ENCODE measurements at regions not wholly inside any gene's neighbourhood (a gene's known extent, or its start where the extent isn't known, plus 50 kb on each side); places are given as distances from the start of the nearest gene placed in this dataset.
"Not testable (repeated sequence)": the region's sequence is repeated elsewhere in the genome, so short reads cannot be mapped to it uniquely, and the experiment has no call there.

- H3K27me3 ChIP-seq; H3K4me1 ChIP-seq; H3K36me3 ChIP-seq (replicated peaks in 1 of 2; ENCODE audit: insufficient read depth in 1 of 2, low read depth in 2 of 2); DNase-seq; intact Hi-C loops (cut with DNase I); H3K9me3 ChIP-seq; H3K27ac ChIP-seq; ATAC-seq; H3K4me3 ChIP-seq: not testable (repeated sequence)
- 87 to 88% methylated on average over 9 to 10 of the region's 15 CpGs for WGBS, 2 donors
Observed at GRCh38 chr9:41754403-41754802, 374.8 kb downstream of the CNTNAP3B start.

GRCh38 chr9:41741897-41742296, 387.3 kb downstream of the CNTNAP3B start:
- H3K27me3 ChIP-seq; H3K27ac ChIP-seq; H3K36me3 ChIP-seq (replicated peaks in 1 of 2; ENCODE audit: insufficient read depth in 1 of 2, low read depth in 2 of 2); H3K9me3 ChIP-seq; H3K4me3 ChIP-seq; ATAC-seq; H3K4me1 ChIP-seq; DNase-seq; intact Hi-C loops (cut with DNase I): not testable (repeated sequence)
- WGBS, 2 donors, result 81% methylated on average over 3 of the region's 16 CpGs; no CpG with 5 or more reads in 1 of the 2 donors

- intact Hi-C loops (cut with DNase I); H3K27ac ChIP-seq; H3K9me3 ChIP-seq; H3K36me3 ChIP-seq (replicated peaks in 1 of 2; ENCODE audit: insufficient read depth in 1 of 2, low read depth in 2 of 2); H3K4me3 ChIP-seq; H3K4me1 ChIP-seq; H3K27me3 ChIP-seq; ATAC-seq: not testable (repeated sequence)
- peak in 1 of 4 donors; percentile 28 for DNase-seq
- WGBS, 2 donors, result 25% methylated on average over 4 of the region's 5 CpGs; no CpG with 5 or more reads in 1 of the 2 donors
Observed at GRCh38 chr9:41741173-41741572, 388.1 kb downstream of the CNTNAP3B start.

GRCh38 chr9:41738681-41739080, 390.5 kb downstream of the CNTNAP3B start:
- ATAC-seq; H3K36me3 ChIP-seq (replicated peaks in 1 of 2; ENCODE audit: insufficient read depth in 1 of 2, low read depth in 2 of 2); H3K4me1 ChIP-seq; intact Hi-C loops (cut with DNase I); H3K4me3 ChIP-seq; H3K27ac ChIP-seq; DNase-seq; H3K9me3 ChIP-seq; H3K27me3 ChIP-seq: not testable (repeated sequence)
- 89 to 95% methylated on average over 5 of the region's 5 CpGs for WGBS, 2 donors

- H3K27ac ChIP-seq; H3K27me3 ChIP-seq; intact Hi-C loops (cut with DNase I); ATAC-seq; H3K4me3 ChIP-seq; H3K9me3 ChIP-seq; H3K4me1 ChIP-seq; H3K36me3 ChIP-seq (replicated peaks in 1 of 2; ENCODE audit: insufficient read depth in 1 of 2, low read depth in 2 of 2); DNase-seq: not testable (repeated sequence)
- WGBS, 2 donors, result 85 to 96% methylated on average over 3 to 10 of the region's 13 CpGs
Observed at GRCh38 chr9:41699190-41699589, 430.0 kb downstream of the CNTNAP3B start.

GRCh38 chr9:41697080-41697479, 432.1 kb downstream of the CNTNAP3B start:
- intact Hi-C loops (cut with DNase I); ATAC-seq; H3K4me1 ChIP-seq; H3K27ac ChIP-seq; DNase-seq; H3K4me3 ChIP-seq; H3K36me3 ChIP-seq (replicated peaks in 1 of 2; ENCODE audit: insufficient read depth in 1 of 2, low read depth in 2 of 2); H3K9me3 ChIP-seq; H3K27me3 ChIP-seq: not testable (repeated sequence)
- 68 to 80% methylated on average over 4 of the region's 4 CpGs for WGBS, 2 donors

- H3K9me3 ChIP-seq; H3K4me1 ChIP-seq; DNase-seq; H3K4me3 ChIP-seq; ATAC-seq; H3K27me3 ChIP-seq; H3K27ac ChIP-seq; intact Hi-C loops (cut with DNase I); H3K36me3 ChIP-seq (replicated peaks in 1 of 2; ENCODE audit: insufficient read depth in 1 of 2, low read depth in 2 of 2): not testable (repeated sequence)
- WGBS, 2 donors, result 10 to 29% methylated on average over 7 to 8 of the region's 23 CpGs
Observed at GRCh38 chr9:41679312-41679711, 449.9 kb downstream of the CNTNAP3B start.

- intact Hi-C loops (cut with DNase I); H3K27ac ChIP-seq; H3K27me3 ChIP-seq; ATAC-seq; H3K36me3 ChIP-seq (replicated peaks in 1 of 2; ENCODE audit: insufficient read depth in 1 of 2, low read depth in 2 of 2); H3K9me3 ChIP-seq; H3K4me3 ChIP-seq; H3K4me1 ChIP-seq: not testable (repeated sequence)
- WGBS, 2 donors, result 53% methylated on average over 12 of the region's 29 CpGs; no CpG with 5 or more reads in 1 of the 2 donors
- DNase-seq, result peak in 1 of 4 donors; percentile 7
Observed at GRCh38 chr9:41663497-41664036, 465.7 kb downstream of the CNTNAP3B start.

- ATAC-seq; H3K27ac ChIP-seq; DNase-seq; H3K4me1 ChIP-seq; H3K36me3 ChIP-seq (replicated peaks in 1 of 2; ENCODE audit: insufficient read depth in 1 of 2, low read depth in 2 of 2); H3K4me3 ChIP-seq; H3K27me3 ChIP-seq; H3K9me3 ChIP-seq; intact Hi-C loops (cut with DNase I): not testable (repeated sequence)
- WGBS, 2 donors, result 71 to 77% methylated on average over 3 to 5 of the region's 10 CpGs
Observed at GRCh38 chr9:41658706-41659105, 469.6 kb upstream of the ZNG1F start.

- H3K36me3 ChIP-seq (replicated peaks in 1 of 2; ENCODE audit: insufficient read depth in 1 of 2, low read depth in 2 of 2); H3K27ac ChIP-seq; H3K4me3 ChIP-seq; H3K4me1 ChIP-seq; DNase-seq; intact Hi-C loops (cut with DNase I); H3K9me3 ChIP-seq; ATAC-seq; H3K27me3 ChIP-seq: not testable (repeated sequence)
- WGBS, 2 donors, result 47 to 60% methylated on average over 2 of the region's 2 CpGs
Observed at GRCh38 chr9:41658116-41658515, 469.0 kb upstream of the ZNG1F start.

GRCh38 chr9:41657141-41657540, 468.0 kb upstream of the ZNG1F start:
- intact Hi-C loops (cut with DNase I), result not testable (repeated sequence)

GRCh38 chr9:41655071-41655554, 466.0 kb upstream of the ZNG1F start:
- peak; percentile 58 to 73 (median 61) for DNase-seq
- H3K36me3 ChIP-seq (replicated peaks in 1 of 2; ENCODE audit: insufficient read depth in 1 of 2, low read depth in 2 of 2); H3K27me3 ChIP-seq; ATAC-seq; H3K4me1 ChIP-seq; intact Hi-C loops (cut with DNase I); H3K9me3 ChIP-seq; H3K4me3 ChIP-seq: not testable (repeated sequence)
- 8 to 24% methylated on average over 15 to 20 of the region's 35 CpGs for WGBS, 2 donors
- peak overlapping the region in 1 of 4 donors; percentile 34 for H3K27ac ChIP-seq

More at GRCh38 chr9:41657141-41657540, 468.0 kb upstream of the ZNG1F start:
- H3K27ac ChIP-seq; ATAC-seq; DNase-seq; H3K27me3 ChIP-seq; H3K9me3 ChIP-seq; H3K4me1 ChIP-seq; H3K36me3 ChIP-seq (replicated peaks in 1 of 2; ENCODE audit: insufficient read depth in 1 of 2, low read depth in 2 of 2); H3K4me3 ChIP-seq: not testable (repeated sequence)
- WGBS, 2 donors, result 80 to 82% methylated on average over 2 of the region's 2 CpGs
